NCI-H2107 (cell line): ENCODE measurements at regions not wholly inside any gene's neighbourhood (a gene's known extent, or its start where the extent isn't known, plus 50 kb on each side); places are given as distances from the start of the nearest gene placed in this dataset.

Experiments
- DNase-seq: peaks from one replicate; lab custom pipeline; 2025; lab: John Stamatoyannopoulos, UW

- no peak for DNase-seq
Measured at GRCh38 chr6:66931787-66932186, 1224.8 kb upstream of the EYS start.

DNA sequence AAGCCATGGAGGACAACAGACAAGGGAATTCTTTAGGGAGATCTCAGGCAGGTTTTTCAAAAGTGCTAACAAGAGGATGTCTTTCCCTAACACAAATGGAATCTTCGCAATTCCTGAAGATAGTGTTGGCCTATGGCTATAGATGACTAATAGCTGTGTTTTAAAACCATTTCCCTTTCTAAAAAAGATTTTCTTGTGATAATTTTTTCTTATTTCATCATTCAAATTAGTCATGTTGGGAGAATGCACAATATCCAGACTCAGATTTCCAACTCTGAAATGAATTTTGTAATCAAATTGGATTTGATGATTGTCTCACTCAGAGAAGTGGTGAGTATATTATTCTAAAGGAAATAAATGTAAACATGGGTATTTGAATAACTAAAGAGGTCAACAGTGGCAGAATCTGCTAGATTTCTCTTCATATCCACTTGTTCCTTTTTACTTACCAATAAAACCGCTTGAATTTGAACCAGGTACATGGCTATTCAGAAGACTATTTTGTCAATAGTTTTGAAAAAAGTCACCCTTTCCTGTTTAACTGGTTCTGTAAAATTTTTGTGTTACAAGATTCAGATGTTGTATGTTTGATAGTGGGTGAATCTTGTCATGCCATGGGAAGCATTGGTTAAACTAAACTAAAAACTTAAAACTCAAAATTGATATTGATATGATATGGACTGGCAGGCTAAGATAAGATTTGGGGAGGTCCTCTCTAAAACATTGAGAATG lies 1223.7 kb upstream of the EYS start:
- DNase-seq, result no peak

GRCh38 chr6:66926060-66926459 lies 1219.0 kb upstream of the EYS start:
- no peak for DNase-seq

DNA sequence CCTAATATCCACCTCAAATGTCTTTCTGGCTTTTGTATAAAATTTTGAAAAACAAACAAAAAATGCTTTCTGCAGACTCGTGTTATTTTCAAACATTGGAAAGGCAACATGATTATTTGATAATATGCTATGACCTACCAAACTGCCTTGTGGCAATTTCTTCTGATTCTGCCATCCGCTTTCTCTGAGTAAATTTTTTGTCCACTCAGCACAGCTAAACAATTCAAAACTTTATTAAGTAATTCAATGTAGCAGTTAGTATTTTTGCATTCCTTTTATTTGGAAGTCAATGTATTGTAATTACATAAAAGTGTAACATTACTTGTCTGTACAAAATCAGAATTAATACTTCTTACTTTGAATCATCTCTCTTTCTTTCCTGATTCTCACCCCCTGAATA lies 1206.6 kb upstream of the EYS start:
- no peak for DNase-seq

- no peak for DNase-seq
Measured at GRCh38 chr6:66902457-66902856, 1195.4 kb upstream of the EYS start.

GRCh38 chr6:66900133-66901083 lies 1193.4 kb upstream of the EYS start:
- DNase-seq, result no peak

- no peak for DNase-seq
Measured at GRCh38 chr6:66897576-66897975, 1190.5 kb upstream of the EYS start.

DNA sequence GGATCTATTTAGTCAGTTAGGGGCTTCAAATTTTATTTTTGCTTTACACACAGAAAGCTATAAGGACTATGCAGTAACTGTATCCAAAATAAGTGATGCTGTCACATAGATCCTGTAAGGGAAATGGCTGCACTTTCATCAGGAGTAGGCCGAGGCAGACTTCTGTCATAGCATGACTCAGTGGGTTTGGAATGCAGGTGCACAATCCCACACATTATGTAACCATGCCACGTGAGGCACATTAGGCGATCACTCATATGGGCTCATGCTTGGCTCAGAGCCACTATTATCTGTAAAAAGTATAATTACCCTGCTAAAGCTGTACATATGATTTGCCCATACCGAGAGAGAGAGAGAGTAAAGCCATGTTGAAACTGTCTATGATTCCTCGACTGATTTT lies 1189.4 kb upstream of the EYS start:
- DNase-seq, result no peak

DNA sequence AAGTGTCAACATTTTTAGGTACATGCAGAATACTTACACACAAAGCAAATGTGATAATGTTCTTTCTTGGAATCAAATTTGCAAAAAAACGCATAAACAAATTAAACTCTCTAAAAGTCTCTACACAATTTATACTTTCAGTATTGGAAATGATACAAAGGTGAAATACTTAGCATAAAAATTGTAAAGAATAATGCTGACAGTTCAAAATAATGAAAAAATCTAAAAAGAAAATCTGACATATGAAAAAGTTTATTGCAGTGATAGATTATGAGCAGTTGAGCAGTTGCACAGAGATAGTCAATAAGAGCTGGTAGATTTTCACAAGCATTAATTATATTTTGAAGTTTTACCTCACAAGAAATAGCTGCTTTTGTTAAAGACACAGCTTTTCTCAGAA lies 1176.4 kb upstream of the EYS start:
- DNase-seq, result no peak

DNA sequence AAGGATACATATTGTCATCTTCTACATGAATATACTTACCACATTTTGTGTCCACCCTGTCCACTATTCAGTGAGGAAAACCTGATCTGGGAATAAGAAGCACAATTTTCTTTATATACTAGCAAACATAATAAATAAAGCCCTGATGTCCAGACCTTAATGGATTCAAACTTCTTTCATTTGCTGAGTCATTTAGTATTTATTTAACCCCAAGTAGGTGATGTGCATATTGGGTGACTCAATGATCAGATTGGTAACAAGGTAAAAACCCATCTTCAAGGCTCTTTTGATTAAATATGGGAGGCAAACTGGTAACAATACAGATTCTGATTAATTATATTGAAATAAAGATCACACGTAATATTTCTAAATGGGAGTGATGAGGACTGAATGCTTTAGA lies 1159.8 kb upstream of the EYS start:
- DNase-seq, result no peak

DNA sequence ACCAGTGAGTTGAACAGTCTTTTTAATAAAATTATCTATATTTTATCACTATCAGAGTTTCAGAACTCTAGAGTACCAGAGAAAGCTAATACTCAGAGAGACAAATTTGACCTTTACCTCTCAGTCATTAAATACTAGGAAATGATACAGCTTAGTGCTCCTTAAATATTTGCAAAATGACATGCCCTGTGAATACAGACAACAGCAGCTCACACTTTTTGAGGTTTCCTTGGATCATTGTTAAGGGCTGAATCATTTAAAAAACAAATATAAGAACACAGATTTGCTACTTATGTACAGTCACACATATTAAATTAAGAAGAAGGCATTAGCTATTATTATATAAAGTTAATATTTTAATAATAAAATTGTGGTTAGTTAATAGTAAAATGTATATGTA lies 1158.7 kb upstream of the EYS start:
- no peak for DNase-seq

- DNase-seq, result no peak
Measured at GRCh38 chr6:66861007-66861541, 1154.0 kb upstream of the EYS start.

- DNase-seq, result no peak
Measured at GRCh38 chr6:66860328-66860727, 1153.3 kb upstream of the EYS start.

DNA sequence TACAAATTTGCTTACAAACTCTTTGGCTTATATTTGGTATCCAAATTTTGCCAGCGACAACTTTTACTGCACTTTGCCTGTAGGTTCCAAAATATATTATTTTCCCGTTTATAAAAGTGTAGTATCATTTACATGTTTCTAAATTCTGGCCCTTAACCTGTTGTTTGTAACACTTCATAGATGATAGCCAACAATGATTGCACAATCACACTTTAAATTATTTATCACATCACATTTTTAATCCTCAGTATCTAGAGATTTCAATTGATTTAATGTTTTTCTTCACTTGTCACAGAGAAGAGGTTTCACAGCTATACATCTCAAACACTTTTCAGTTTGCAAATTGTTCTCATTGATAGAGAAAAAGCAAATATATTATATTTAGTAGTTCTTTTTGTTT lies 1151.2 kb upstream of the EYS start:
- no peak for DNase-seq

DNA sequence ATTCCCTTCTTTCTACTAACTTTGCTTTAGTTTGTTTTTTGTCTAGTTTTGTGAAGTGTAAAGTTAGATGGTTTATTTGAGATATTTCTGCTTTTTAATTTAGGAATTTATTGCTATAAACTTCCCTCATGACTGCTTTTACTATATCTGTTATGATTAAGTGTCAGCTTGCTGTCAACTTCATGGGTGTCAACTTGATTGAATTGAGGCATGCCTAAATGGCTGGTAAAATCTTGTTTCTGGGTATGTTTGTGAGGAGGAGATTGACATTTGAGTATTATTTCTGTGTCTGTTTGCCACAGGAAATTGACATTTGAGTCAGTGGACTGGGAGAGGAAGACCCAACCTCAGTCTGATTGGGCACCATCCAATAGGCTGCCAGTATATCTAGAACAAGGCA lies 1147.0 kb upstream of the EYS start:
- no peak for DNase-seq

DNA sequence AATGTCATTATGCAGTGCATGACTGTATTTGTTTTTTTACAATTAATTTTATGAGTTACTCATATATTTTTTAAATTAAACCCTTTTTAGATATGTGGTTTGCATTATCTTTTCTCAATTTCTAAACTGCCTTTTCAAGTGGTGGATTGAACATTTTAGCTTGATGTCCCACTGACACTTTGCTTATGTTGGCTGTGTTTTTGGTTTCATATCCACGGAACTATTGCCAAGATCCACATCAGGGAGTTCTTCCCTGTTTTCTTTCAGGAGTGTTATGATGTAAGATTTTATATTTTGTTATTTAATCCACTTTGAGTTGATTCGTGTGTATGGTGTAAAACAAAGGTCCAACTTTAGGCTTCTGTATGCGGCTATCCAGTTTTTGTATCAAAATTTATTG lies 1144.9 kb upstream of the EYS start:
- no peak for DNase-seq

- no peak for DNase-seq
Measured at GRCh38 chr6:66849843-66850242, 1142.8 kb upstream of the EYS start.

- DNase-seq, result no peak
Measured at GRCh38 chr6:66848244-66848953, 1141.4 kb upstream of the EYS start.

DNA sequence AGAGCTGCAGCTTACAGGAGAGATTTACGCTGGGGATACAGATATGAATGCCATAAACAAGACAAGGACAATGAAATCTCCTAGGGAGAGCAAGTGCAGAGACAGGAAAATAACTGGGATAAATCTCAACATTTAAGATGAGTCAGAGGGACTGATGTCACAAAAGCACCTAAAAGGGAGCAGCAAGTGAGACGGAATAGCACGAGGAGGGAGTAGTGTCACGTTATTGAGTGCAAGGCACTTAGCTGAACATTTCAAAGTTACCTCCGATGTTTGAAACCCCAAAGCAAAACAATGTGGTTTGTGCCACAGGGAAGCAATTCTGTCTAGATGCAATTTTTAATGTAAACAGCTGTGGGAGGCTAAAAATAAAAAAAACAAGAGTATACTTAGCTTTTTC lies 1131.7 kb upstream of the EYS start:
- no peak for DNase-seq

GRCh38 chr6:66825539-66825938 lies 1118.5 kb upstream of the EYS start:
- DNase-seq, result no peak

DNA sequence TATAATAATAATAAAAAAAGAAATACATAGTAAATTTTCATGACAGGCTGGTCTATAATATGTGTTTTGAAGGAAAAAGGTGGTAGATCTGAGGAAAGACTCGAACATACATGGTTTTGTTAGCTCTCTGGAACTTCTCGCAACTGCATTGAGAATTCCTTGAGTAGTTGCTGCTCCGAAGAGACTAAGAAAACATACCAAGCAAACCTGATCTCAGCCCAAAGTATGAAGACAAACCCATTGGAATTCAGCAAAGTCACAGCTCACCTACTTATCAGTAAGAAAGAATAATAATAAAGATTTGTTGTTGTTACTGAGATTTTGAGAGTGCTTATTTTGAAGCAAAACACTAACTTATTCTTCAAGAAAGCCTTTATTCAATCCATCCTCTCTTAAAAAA lies 1107.1 kb upstream of the EYS start:
- DNase-seq, result no peak

DNA sequence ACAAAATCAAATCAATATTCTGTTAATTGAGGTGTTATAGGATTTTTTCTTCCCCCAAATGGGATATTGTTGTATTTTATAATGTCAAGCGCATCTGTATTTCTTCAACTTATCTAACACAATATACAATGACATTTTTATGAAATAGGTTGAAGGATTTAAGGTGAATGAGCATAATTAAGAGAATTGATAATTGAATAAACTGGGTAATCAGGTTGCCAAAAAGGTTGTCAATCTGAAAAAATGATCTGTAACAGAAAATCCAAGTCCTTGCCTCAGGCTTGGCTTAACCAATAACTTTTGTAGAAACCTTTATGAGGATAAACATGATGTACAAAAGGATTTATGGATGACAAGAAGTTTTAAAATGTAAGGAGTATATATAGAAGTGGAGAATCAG lies 1101.7 kb upstream of the EYS start:
- DNase-seq, result no peak

DNA sequence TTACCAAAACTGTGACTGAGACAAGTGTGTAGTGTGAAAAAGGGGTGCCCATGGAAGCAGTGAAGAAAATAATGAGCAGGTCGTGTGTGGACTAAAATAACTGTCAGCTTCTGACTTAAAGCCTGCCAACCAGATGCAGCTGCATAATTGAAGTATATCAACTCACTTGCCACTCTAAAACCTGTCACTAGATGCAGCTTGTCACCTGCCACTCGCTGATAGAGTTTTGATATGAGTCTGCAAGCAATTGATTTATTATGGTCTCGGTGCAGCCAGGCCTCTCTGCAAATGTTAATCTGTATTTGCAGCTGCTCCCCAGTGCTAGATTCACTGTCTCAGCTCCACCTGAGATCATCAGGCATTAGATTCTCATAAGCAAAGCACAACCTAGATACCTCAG lies 1090.0 kb upstream of the EYS start:
- DNase-seq, result no peak
